Glutamatergic neuron (in vitro differentiated cells): ENCODE measurements at regions not wholly inside any gene's neighbourhood (a gene's known extent, or its start where the extent isn't known, plus 50 kb on each side); places are given as distances from the start of the nearest gene placed in this dataset.

Source experiments
- DNase-seq: peaks from one replicate; pipeline ENCODE4 v3.0.0; 2022
- H3K27ac Mint-ChIP-seq: one replicate; pipeline ENCODE4 v1.8.0; 2020; ENCODE audit warnings: mild to moderate bottlenecking, mixed read lengths, inconsistent platforms; ENCODE audit not compliant: unreplicated experiment
- H3K27me3 Mint-ChIP-seq: one replicate; pipeline ENCODE4 v1.8.0; 2020; ENCODE audit warnings: mild to moderate bottlenecking, moderate library complexity, mixed read lengths, inconsistent platforms; ENCODE audit not compliant: unreplicated experiment
- H3K36me3 Mint-ChIP-seq: one replicate; pipeline ENCODE4 v1.8.0; 2020; ENCODE audit warnings: mild to moderate bottlenecking, mixed read lengths, inconsistent platforms; ENCODE audit not compliant: unreplicated experiment
- H3K4me1 Mint-ChIP-seq: one replicate; pipeline ENCODE4 v1.8.0; 2020; ENCODE audit warnings: mild to moderate bottlenecking, low read depth, mixed read lengths, inconsistent platforms; ENCODE audit not compliant: unreplicated experiment
- H3K4me3 Mint-ChIP-seq: one replicate; pipeline ENCODE4 v1.8.0; 2020; ENCODE audit warnings: mild to moderate bottlenecking, mixed read lengths, inconsistent platforms; ENCODE audit not compliant: unreplicated experiment
- H3K9me3 Mint-ChIP-seq: one replicate; pipeline ENCODE4 v1.8.0; 2020; ENCODE audit warnings: mild to moderate bottlenecking, moderate library complexity, mixed read lengths, inconsistent platforms; ENCODE audit not compliant: unreplicated experiment
- TF ChIP-seq, protein P1 (sequence below): fragments of 200-600 bp; sonication (generic); IDR thresholded peaks from one replicate; pipeline ENCODE4 v1.5.0; 2021; ENCODE audit not compliant: partially characterized antibody, unreplicated experiment

- Mint-ChIP-seq H3K27ac (no peak overlapping the region), H3K4me1 (no peaks in the 10 kb centered on the region), H3K9me3 (no peaks in the 10 kb centered on the region), H3K27me3 (no peaks in the 10 kb centered on the region), H3K36me3 (no peaks in the 10 kb centered on the region), H3K4me3 (no peak overlapping the region)
- no peak for DNase-seq
- TF ChIP-seq, protein P1, sequence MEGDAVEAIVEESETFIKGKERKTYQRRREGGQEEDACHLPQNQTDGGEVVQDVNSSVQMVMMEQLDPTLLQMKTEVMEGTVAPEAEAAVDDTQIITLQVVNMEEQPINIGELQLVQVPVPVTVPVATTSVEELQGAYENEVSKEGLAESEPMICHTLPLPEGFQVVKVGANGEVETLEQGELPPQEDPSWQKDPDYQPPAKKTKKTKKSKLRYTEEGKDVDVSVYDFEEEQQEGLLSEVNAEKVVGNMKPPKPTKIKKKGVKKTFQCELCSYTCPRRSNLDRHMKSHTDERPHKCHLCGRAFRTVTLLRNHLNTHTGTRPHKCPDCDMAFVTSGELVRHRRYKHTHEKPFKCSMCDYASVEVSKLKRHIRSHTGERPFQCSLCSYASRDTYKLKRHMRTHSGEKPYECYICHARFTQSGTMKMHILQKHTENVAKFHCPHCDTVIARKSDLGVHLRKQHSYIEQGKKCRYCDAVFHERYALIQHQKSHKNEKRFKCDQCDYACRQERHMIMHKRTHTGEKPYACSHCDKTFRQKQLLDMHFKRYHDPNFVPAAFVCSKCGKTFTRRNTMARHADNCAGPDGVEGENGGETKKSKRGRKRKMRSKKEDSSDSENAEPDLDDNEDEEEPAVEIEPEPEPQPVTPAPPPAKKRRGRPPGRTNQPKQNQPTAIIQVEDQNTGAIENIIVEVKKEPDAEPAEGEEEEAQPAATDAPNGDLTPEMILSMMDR: no peak
These were observed 581.0 kb upstream of the SPRY2 start for GRCh38 chr13:80921971-80922370.

DNA sequence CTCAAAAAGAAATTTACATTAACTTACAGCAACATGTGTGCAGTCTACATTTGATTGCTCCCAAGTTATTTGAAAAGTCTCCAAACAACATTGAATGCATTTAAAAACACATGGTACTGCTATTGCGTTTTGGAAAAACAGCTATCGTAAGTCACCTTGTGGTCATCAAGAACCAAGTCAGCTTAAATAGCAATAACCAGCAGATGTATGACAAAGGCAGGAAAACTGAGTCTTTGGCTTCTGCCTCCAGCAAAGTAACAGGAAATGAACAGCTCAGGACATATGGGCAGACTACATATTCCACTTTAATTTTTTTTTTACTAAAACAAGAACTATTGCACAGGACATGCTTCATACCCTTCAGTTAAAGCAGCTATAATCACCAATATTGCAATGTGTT is 580.6 kb upstream of the SPRY2 start:
- TF ChIP-seq, protein P1: no peak
- Mint-ChIP-seq H3K36me3 (no peaks in the 10 kb centered on the region), H3K4me3 (no peak overlapping the region), H3K27me3 (no peaks in the 10 kb centered on the region), H3K9me3 (no peaks in the 10 kb centered on the region), H3K27ac (no peak overlapping the region), H3K4me1 (no peaks in the 10 kb centered on the region)
- DNase-seq: no peak

DNA sequence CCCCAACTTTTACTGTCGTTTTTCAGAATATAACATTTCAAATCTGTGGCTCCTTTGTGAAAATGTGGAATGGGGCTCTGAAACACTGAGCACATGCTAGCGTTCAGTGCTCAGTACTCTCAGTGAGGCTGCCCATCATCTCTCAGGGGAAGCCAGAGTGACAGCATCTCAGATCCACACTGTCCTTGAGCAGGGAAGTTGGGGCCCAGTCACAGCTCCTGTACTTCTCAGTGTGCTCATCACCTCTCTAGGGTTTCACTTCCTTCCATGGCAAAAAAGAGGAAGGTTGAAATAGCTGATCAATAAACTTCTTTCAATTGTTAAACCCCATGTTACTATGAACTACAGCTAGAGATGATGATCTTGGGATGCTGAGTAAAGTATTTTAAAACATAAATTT is 565.9 kb upstream of the SPRY2 start:
- TF ChIP-seq, protein P1: no peak
- H3K27ac Mint-ChIP-seq: no peak overlapping the region
- no peak overlapping the region for H3K4me3 Mint-ChIP-seq
- no peaks in the 10 kb centered on the region for H3K36me3 Mint-ChIP-seq
- H3K27me3 Mint-ChIP-seq: no peaks in the 10 kb centered on the region
- no peak for DNase-seq
- H3K9me3 Mint-ChIP-seq: no peaks in the 10 kb centered on the region
- H3K4me1 Mint-ChIP-seq: no peaks in the 10 kb centered on the region

DNA sequence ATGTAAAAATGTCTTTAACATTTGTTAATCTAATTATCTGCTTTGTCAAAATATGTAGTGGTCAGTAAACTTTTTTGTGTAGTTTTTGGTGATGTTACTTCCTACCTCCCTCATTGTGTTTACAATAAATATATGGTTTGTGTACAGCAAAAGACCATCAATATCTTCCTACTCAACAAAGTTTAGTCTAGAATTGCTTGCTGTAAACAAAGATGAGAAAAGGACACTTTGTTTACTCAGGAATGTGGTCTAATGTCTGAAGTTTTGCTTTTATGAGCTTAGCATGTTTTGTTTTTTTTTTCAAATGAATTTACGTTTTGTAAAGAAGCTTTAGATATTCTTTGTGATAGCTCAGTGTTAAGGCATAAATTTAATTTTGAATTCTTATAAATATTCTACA is 563.5 kb upstream of the SPRY2 start:
- Mint-ChIP-seq H3K9me3 (no peaks in the 10 kb centered on the region), H3K36me3 (no peaks in the 10 kb centered on the region), H3K27ac (no peak overlapping the region), H3K4me3 (no peak overlapping the region), H3K4me1 (peaks cover 2% of the 10 kb centered on the region), H3K27me3 (no peaks in the 10 kb centered on the region)
- TF ChIP-seq, protein P1: no peak
- no peak for DNase-seq

DNA sequence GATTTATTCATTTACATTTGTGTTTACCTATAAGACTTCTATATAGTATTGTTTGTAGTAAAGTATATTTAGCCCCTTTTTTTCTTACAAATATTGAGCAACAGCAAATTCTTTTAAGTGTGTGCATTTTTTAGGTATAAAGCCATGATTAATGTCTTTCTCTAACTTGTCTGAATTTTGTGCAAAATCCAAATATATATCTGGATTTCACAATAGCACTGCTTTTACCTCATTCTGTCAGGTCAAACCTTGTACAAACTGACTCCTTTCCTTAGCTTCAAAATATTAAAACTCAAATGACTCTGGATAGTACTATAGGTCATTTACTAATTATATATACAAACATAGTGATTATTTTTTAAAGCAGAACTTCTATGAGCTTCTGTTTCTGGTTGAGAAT is 563.0 kb upstream of the SPRY2 start:
- Mint-ChIP-seq H3K9me3 (no peaks in the 10 kb centered on the region), H3K4me3 (no peak overlapping the region), H3K27ac (no peak overlapping the region), H3K4me1 (peaks cover 2% of the 10 kb centered on the region), H3K27me3 (no peaks in the 10 kb centered on the region), H3K36me3 (no peaks in the 10 kb centered on the region)
- no peak for DNase-seq
- TF ChIP-seq, protein P1: no peak
